ENCODE measurements at regions not wholly inside any gene's neighbourhood (a gene's known extent, or its start where the extent isn't known, plus 50 kb on each side); places are given as distances from the start of the nearest gene placed in this dataset.
"Not testable (repeated sequence)": the region's sequence is repeated elsewhere in the genome, so short reads cannot be mapped to it uniquely, and the experiment has no call there.

DNA sequence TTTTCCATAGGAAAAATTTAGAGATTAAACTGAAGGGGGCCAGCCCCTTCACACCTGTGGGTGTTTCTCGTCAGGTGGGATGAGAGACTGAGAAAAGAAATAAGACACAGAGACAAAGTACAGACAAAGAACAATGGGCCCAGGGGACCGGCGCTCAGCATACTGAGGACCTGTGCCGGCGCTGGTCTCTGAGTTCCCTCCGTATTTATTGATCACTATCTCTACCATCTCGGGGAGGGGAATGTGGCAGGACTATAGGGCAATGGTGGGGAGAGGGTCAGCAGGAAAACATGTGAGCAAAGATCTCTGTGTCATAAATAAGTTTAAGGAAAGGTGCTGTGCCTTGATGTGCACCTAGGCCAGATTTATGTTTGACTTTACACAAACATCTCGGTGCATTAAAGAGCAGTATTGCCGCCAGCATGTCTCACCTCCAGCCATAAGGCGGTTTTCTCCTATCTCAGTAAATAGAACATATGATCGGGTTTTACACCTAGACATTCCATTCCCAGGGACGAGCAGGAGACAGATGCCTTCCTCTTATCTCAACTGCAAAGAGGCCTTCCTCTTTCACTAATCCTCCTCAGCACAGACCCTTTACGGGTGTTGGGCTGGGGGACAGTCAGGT lies 494.7 kb downstream of the IGSF11 start:
- not testable (repeated sequence) for H3K4me1 ChIP-seq (ENCODE audit: control insufficient read depth in 5 of 5, insufficient read depth in 5 of 5, low read length in 5 of 5); H3K27me3 ChIP-seq (ENCODE audit: control insufficient read depth in 5 of 5, insufficient read depth in 4 of 5, low read length in 5 of 5); H3K9ac ChIP-seq (ENCODE audit: low read length in 5 of 5); H3K36me3 ChIP-seq (ENCODE audit: control insufficient read depth in 5 of 5, insufficient read depth in 5 of 5, low read length in 5 of 5); H3K9me3 ChIP-seq (ENCODE audit: control insufficient read depth in 5 of 5, low read length in 5 of 5); H3K27ac ChIP-seq (ENCODE audit: low read depth, low read length); H3K4me3 ChIP-seq (ENCODE audit: low read depth in 1 of 5, low read length in 5 of 5)

GRCh38 chr3:118540448-118540821 lies 494.2 kb downstream of the IGSF11 start:
- H3K4me1 ChIP-seq (ENCODE audit: control insufficient read depth in 5 of 5, insufficient read depth in 5 of 5, low read length in 5 of 5); H3K36me3 ChIP-seq (ENCODE audit: control insufficient read depth in 5 of 5, insufficient read depth in 5 of 5, low read length in 5 of 5); H3K27ac ChIP-seq (ENCODE audit: low read depth, low read length); H3K27me3 ChIP-seq (ENCODE audit: control insufficient read depth in 5 of 5, insufficient read depth in 4 of 5, low read length in 5 of 5); H3K9ac ChIP-seq (ENCODE audit: low read length in 5 of 5); H3K4me3 ChIP-seq (ENCODE audit: low read depth in 1 of 5, low read length in 5 of 5); H3K9me3 ChIP-seq (ENCODE audit: control insufficient read depth in 5 of 5, low read length in 5 of 5): not testable (repeated sequence)

DNA sequence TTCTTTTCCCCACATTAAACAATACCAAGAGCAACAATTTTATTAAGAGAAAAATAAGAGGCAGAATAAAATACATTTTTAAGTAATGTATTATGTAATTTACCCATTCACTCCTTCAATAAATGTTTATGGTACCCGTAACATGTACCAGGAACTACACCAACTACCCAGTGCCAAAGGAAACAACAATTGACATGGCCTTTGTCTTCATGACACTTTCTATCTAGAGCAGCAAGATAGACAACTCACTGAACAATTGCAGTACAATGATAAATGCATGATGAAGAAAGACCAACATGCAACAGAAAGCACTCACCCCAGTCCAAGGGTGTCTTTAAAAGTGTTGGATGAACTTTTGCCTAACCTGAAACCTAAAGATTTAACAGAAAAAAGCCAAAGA lies 493.8 kb downstream of the IGSF11 start:
- no peaks in the 10 kb centered on the region for H3K4me1 ChIP-seq (ENCODE audit: control insufficient read depth in 5 of 5, insufficient read depth in 5 of 5, low read length in 5 of 5)
- no peak overlapping the region for H3K4me3 ChIP-seq (ENCODE audit: low read depth in 1 of 5, low read length in 5 of 5)
- no peaks in the 10 kb centered on the region for H3K27me3 ChIP-seq (ENCODE audit: control insufficient read depth in 5 of 5, insufficient read depth in 4 of 5, low read length in 5 of 5)
- peaks cover 0 to 2% (median 0%) of the 10 kb centered on the region in 5 donors for H3K9me3 ChIP-seq (ENCODE audit: control insufficient read depth in 5 of 5, low read length in 5 of 5)
- H3K27ac ChIP-seq (ENCODE audit: low read depth, low read length), result no peak overlapping the region
- H3K9ac ChIP-seq (ENCODE audit: low read length in 5 of 5), result no peak overlapping the region
- no peaks in the 10 kb centered on the region for H3K36me3 ChIP-seq (ENCODE audit: control insufficient read depth in 5 of 5, insufficient read depth in 5 of 5, low read length in 5 of 5)

GRCh38 chr3:118541796-118542195 lies 492.9 kb downstream of the IGSF11 start:
- Histone ChIP-seq H3K36me3 (ENCODE audit: control insufficient read depth in 5 of 5, insufficient read depth in 5 of 5, low read length in 5 of 5) (no peaks in the 10 kb centered on the region), H3K27ac (ENCODE audit: low read depth, low read length) (no peak overlapping the region), H3K27me3 (ENCODE audit: control insufficient read depth in 5 of 5, insufficient read depth in 4 of 5, low read length in 5 of 5) (no peaks in the 10 kb centered on the region), H3K4me3 (ENCODE audit: low read depth in 1 of 5, low read length in 5 of 5) (no peak overlapping the region), H3K9ac (ENCODE audit: low read length in 5 of 5) (no peak overlapping the region), H3K4me1 (ENCODE audit: control insufficient read depth in 5 of 5, insufficient read depth in 5 of 5, low read length in 5 of 5) (no peaks in the 10 kb centered on the region), H3K9me3 (ENCODE audit: control insufficient read depth in 5 of 5, low read length in 5 of 5) (peaks cover 0 to 2% (median 0%) of the 10 kb centered on the region in 5 donors)

GRCh38 chr3:118543832-118544231 lies 490.8 kb downstream of the IGSF11 start:
- Histone ChIP-seq H3K9me3 (ENCODE audit: control insufficient read depth in 5 of 5, low read length in 5 of 5) (no peaks in the 10 kb centered on the region), H3K27me3 (ENCODE audit: control insufficient read depth in 5 of 5, insufficient read depth in 4 of 5, low read length in 5 of 5) (no peaks in the 10 kb centered on the region), H3K9ac (ENCODE audit: low read length in 5 of 5) (no peak overlapping the region), H3K36me3 (ENCODE audit: control insufficient read depth in 5 of 5, insufficient read depth in 5 of 5, low read length in 5 of 5) (no peaks in the 10 kb centered on the region), H3K27ac (ENCODE audit: low read depth, low read length) (no peak overlapping the region), H3K4me1 (ENCODE audit: control insufficient read depth in 5 of 5, insufficient read depth in 5 of 5, low read length in 5 of 5) (no peaks in the 10 kb centered on the region), H3K4me3 (ENCODE audit: low read depth in 1 of 5, low read length in 5 of 5) (no peak overlapping the region)

GRCh38 chr3:118544458-118544857 lies 490.2 kb downstream of the IGSF11 start:
- Histone ChIP-seq H3K4me3 (ENCODE audit: low read depth in 1 of 5, low read length in 5 of 5) (no peak overlapping the region), H3K36me3 (ENCODE audit: control insufficient read depth in 5 of 5, insufficient read depth in 5 of 5, low read length in 5 of 5) (no peaks in the 10 kb centered on the region), H3K27me3 (ENCODE audit: control insufficient read depth in 5 of 5, insufficient read depth in 4 of 5, low read length in 5 of 5) (no peaks in the 10 kb centered on the region), H3K27ac (ENCODE audit: low read depth, low read length) (no peak overlapping the region), H3K9me3 (ENCODE audit: control insufficient read depth in 5 of 5, low read length in 5 of 5) (no peaks in the 10 kb centered on the region), H3K4me1 (ENCODE audit: control insufficient read depth in 5 of 5, insufficient read depth in 5 of 5, low read length in 5 of 5) (no peaks in the 10 kb centered on the region), H3K9ac (ENCODE audit: low read length in 5 of 5) (no peak overlapping the region)

GRCh38 chr3:118548434-118548833 lies 486.2 kb downstream of the IGSF11 start:
- Histone ChIP-seq H3K27me3 (ENCODE audit: control insufficient read depth in 5 of 5, insufficient read depth in 4 of 5, low read length in 5 of 5) (no peaks in the 10 kb centered on the region), H3K4me3 (ENCODE audit: low read depth in 1 of 5, low read length in 5 of 5) (no peak overlapping the region), H3K9me3 (ENCODE audit: control insufficient read depth in 5 of 5, low read length in 5 of 5) (peaks cover 0 to 2% (median 0%) of the 10 kb centered on the region in 5 donors), H3K27ac (ENCODE audit: low read depth, low read length) (no peak overlapping the region), H3K4me1 (ENCODE audit: control insufficient read depth in 5 of 5, insufficient read depth in 5 of 5, low read length in 5 of 5) (no peaks in the 10 kb centered on the region), H3K36me3 (ENCODE audit: control insufficient read depth in 5 of 5, insufficient read depth in 5 of 5, low read length in 5 of 5) (no peaks in the 10 kb centered on the region), H3K9ac (ENCODE audit: low read length in 5 of 5) (no peak overlapping the region)

GRCh38 chr3:118550122-118550521 lies 484.5 kb downstream of the IGSF11 start:
- Histone ChIP-seq H3K27me3 (ENCODE audit: control insufficient read depth in 5 of 5, insufficient read depth in 4 of 5, low read length in 5 of 5) (no peaks in the 10 kb centered on the region), H3K4me1 (ENCODE audit: control insufficient read depth in 5 of 5, insufficient read depth in 5 of 5, low read length in 5 of 5) (no peaks in the 10 kb centered on the region), H3K9me3 (ENCODE audit: control insufficient read depth in 5 of 5, low read length in 5 of 5) (peaks cover 0 to 2% (median 0%) of the 10 kb centered on the region in 5 donors), H3K4me3 (ENCODE audit: low read depth in 1 of 5, low read length in 5 of 5) (no peak overlapping the region), H3K36me3 (ENCODE audit: control insufficient read depth in 5 of 5, insufficient read depth in 5 of 5, low read length in 5 of 5) (no peaks in the 10 kb centered on the region), H3K27ac (ENCODE audit: low read depth, low read length) (no peak overlapping the region), H3K9ac (ENCODE audit: low read length in 5 of 5) (no peak overlapping the region)

DNA sequence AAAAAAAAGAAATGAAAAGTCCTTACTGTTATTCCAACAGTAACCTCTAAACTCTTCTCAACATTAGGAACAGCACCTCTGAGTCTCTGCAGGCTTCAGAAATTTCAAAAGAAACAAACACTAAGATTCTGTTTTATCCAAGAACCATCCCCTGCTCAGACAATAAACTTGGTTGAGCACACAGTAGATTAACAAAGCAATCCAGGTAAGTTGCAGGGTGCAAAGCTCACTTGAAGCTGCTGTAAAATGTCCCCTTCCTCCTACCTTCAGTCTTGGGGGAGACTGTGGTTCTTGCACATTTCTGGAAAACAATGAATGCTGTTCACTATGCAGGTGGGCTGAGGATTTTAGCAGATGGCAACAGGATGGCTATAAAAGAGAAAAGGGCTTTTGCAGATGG lies 484.1 kb downstream of the IGSF11 start:
- H3K4me3 ChIP-seq (ENCODE audit: low read depth in 1 of 5, low read length in 5 of 5), result no peak overlapping the region
- H3K27me3 ChIP-seq (ENCODE audit: control insufficient read depth in 5 of 5, insufficient read depth in 4 of 5, low read length in 5 of 5), result no peaks in the 10 kb centered on the region
- H3K4me1 ChIP-seq (ENCODE audit: control insufficient read depth in 5 of 5, insufficient read depth in 5 of 5, low read length in 5 of 5), result no peaks in the 10 kb centered on the region
- H3K9ac ChIP-seq (ENCODE audit: low read length in 5 of 5), result no peak overlapping the region
- no peaks in the 10 kb centered on the region for H3K36me3 ChIP-seq (ENCODE audit: control insufficient read depth in 5 of 5, insufficient read depth in 5 of 5, low read length in 5 of 5)
- H3K9me3 ChIP-seq (ENCODE audit: control insufficient read depth in 5 of 5, low read length in 5 of 5), result peaks cover 0 to 2% (median 0%) of the 10 kb centered on the region in 5 donors
- no peak overlapping the region for H3K27ac ChIP-seq (ENCODE audit: low read depth, low read length)

- H3K36me3 ChIP-seq (ENCODE audit: control insufficient read depth in 5 of 5, insufficient read depth in 5 of 5, low read length in 5 of 5), result no peaks in the 10 kb centered on the region
- H3K27me3 ChIP-seq (ENCODE audit: control insufficient read depth in 5 of 5, insufficient read depth in 4 of 5, low read length in 5 of 5), result no peaks in the 10 kb centered on the region
- no peak overlapping the region for H3K9ac ChIP-seq (ENCODE audit: low read length in 5 of 5)
- peaks cover 0 to 2% (median 0%) of the 10 kb centered on the region in 5 donors for H3K9me3 ChIP-seq (ENCODE audit: control insufficient read depth in 5 of 5, low read length in 5 of 5)
- H3K4me1 ChIP-seq (ENCODE audit: control insufficient read depth in 5 of 5, insufficient read depth in 5 of 5, low read length in 5 of 5), result no peaks in the 10 kb centered on the region
- H3K4me3 ChIP-seq (ENCODE audit: low read depth in 1 of 5, low read length in 5 of 5), result no peak overlapping the region
- no peak overlapping the region for H3K27ac ChIP-seq (ENCODE audit: low read depth, low read length)
These were observed 480.4 kb downstream of the IGSF11 start for GRCh38 chr3:118554148-118554838.

Data from subcutaneous abdominal adipose tissue (tissue), 5 donors.